OCI-LY1 (cell line): ENCODE measurements at regions not wholly inside any gene's neighbourhood (a gene's known extent, or its start where the extent isn't known, plus 50 kb on each side); places are given as distances from the start of the nearest gene placed in this dataset.

Source experiments
- H2AFZ ChIP-seq: fragments of 200-600 bp; sonication (generic), shearing (Covaris generic); 2 replicates; pipeline ENCODE4 v1.6.0; 2014; ENCODE audit warnings: antibody characterized with exemption, mild to moderate bottlenecking, low read length
- H3F3A ChIP-seq: fragments of 200-600 bp; sonication (generic), shearing (Covaris generic); 2 replicates; pipeline ENCODE4 v1.6.0; 2014; ENCODE audit warnings: mild to moderate bottlenecking, antibody characterized with exemption, low read length, moderate library complexity; ENCODE audit not compliant: insufficient read depth
- H3K27ac ChIP-seq: fragments of 200-600 bp; sonication (generic); 2 replicates; pipeline ENCODE4 v1.5.1; 2014; ENCODE audit warnings: low read length, mixed run types, mild to moderate bottlenecking, low read depth; ENCODE audit not compliant: poor library complexity, severe bottlenecking
- H3K27me3 ChIP-seq: fragments of 200-600 bp; sonication (generic); 2 replicates; pipeline ENCODE4 v1.6.0; 2014; ENCODE audit warnings: antibody characterized with exemption, mild to moderate bottlenecking, low read length, moderate library complexity; ENCODE audit not compliant: insufficient read depth
- H3K36me3 ChIP-seq: fragments of 200-600 bp; sonication (generic); 2 replicates; pipeline ENCODE4 v1.6.1; 2014; ENCODE audit warnings: mild to moderate bottlenecking, antibody characterized with exemption, low read length, moderate library complexity, mixed read lengths; ENCODE audit not compliant: insufficient read depth
- H3K4me1 ChIP-seq: fragments of 200-600 bp; sonication (generic); 2 replicates; pipeline ENCODE4 v1.5.1; 2014; ENCODE audit warnings: mild to moderate bottlenecking, low read length, moderate library complexity; ENCODE audit not compliant: insufficient read depth, severe bottlenecking
- H3K4me2 ChIP-seq: fragments of 200-600 bp; sonication (generic), shearing (Covaris generic); 2 replicates; pipeline ENCODE4 v1.6.1; 2014; ENCODE audit warnings: low read length
- H3K4me3 ChIP-seq: fragments of 200-600 bp; sonication (generic); 2 replicates; pipeline ENCODE4 v1.5.1; 2014; ENCODE audit warnings: low read length, low read depth, mild to moderate bottlenecking, mixed read lengths; ENCODE audit not compliant: poor library complexity, severe bottlenecking
- H3K79me2 ChIP-seq: fragments of 200-600 bp; shearing (Covaris generic); 2 replicates; pipeline ENCODE4 v1.6.1; 2016; ENCODE audit warnings: mixed run types, low read length, mixed read lengths; ENCODE audit not compliant: insufficient read depth
- H3K9ac ChIP-seq: fragments of 200-600 bp; sonication (generic), shearing (Covaris generic); 2 replicates; pipeline ENCODE4 v1.6.1; 2014; ENCODE audit warnings: mild to moderate bottlenecking, low read length, mixed read lengths
- H3K9me2 ChIP-seq: fragments of 200-600 bp; sonication (generic), shearing (Covaris generic); 2 replicates; pipeline ENCODE4 v1.6.1; 2014; ENCODE audit warnings: low read depth, mild to moderate bottlenecking, low read length, mixed read lengths
- H3K9me3 ChIP-seq: fragments of 200-600 bp; shearing (Covaris generic); 2 replicates; pipeline ENCODE4 v1.6.1; 2014; ENCODE audit warnings: low read length, mixed read lengths
- H4K20me1 ChIP-seq: fragments of 200-600 bp; sonication (generic), shearing (Covaris generic); 2 replicates; pipeline ENCODE4 v1.6.0; 2016; ENCODE audit warnings: mild to moderate bottlenecking, low read length; ENCODE audit not compliant: insufficient read depth
- CTCF ChIP-seq: fragments of 200-600 bp; sonication (generic), shearing (Covaris generic); IDR thresholded peaks from 2 replicates; pipeline ENCODE4 v1.5.1; 2017; ENCODE audit warnings: mild to moderate bottlenecking, antibody characterized with exemption, low read length, moderate library complexity, mixed read lengths
- EZH2 ChIP-seq: fragments of 200-600 bp; sonication (generic), shearing (Covaris generic); IDR thresholded peaks from 2 replicates; pipeline ENCODE4 v1.8.0; 2017; ENCODE audit warnings: borderline replicate concordance, mixed run types, mild to moderate bottlenecking, antibody characterized with exemption, low read length, moderate library complexity, mixed read lengths

- no peaks in the 10 kb centered on the region for H3K9me2 ChIP-seq
- H3K9me3 ChIP-seq: no peaks in the 10 kb centered on the region
- no peak overlapping the region for H3K4me3 ChIP-seq
- H3F3A ChIP-seq: no peaks in the 10 kb centered on the region
- no peaks in the 10 kb centered on the region for H3K27me3 ChIP-seq
- H3K36me3 ChIP-seq: no peaks in the 10 kb centered on the region
- no peak for TF ChIP-seq EZH2
- no peak for TF ChIP-seq CTCF
- H3K4me1 ChIP-seq: no peaks in the 10 kb centered on the region
- H3K27ac ChIP-seq: no peak overlapping the region
- H3K79me2 ChIP-seq: no peaks in the 10 kb centered on the region
- no peak overlapping the region for H2AFZ ChIP-seq
- no peak overlapping the region for H3K9ac ChIP-seq
- H4K20me1 ChIP-seq: no peaks in the 10 kb centered on the region
- no peak overlapping the region for H3K4me2 ChIP-seq
Observed at GRCh38 chr5:3349704-3350565, 245.7 kb upstream of the IRX1 start.

- Histone ChIP-seq H3K36me3 (no peaks in the 10 kb centered on the region), H3K9me2 (no peaks in the 10 kb centered on the region), H3K4me3 (no peak overlapping the region), H3K79me2 (no peaks in the 10 kb centered on the region), H3K4me2 (no peak overlapping the region), H3K4me1 (no peaks in the 10 kb centered on the region), H3K9me3 (no peaks in the 10 kb centered on the region), H3F3A (no peaks in the 10 kb centered on the region), H4K20me1 (no peaks in the 10 kb centered on the region), H2AFZ (no peak overlapping the region), H3K27ac (no peak overlapping the region), H3K9ac (no peak overlapping the region), H3K27me3 (no peaks in the 10 kb centered on the region)
- no peak for TF ChIP-seq EZH2
- no peak for TF ChIP-seq CTCF
Observed at GRCh38 chr5:3348576-3349535, 246.8 kb upstream of the IRX1 start.

- no peaks in the 10 kb centered on the region for H3K9me3 ChIP-seq
- H3K4me2 ChIP-seq: no peak overlapping the region
- no peaks in the 10 kb centered on the region for H3K9me2 ChIP-seq
- H3K36me3 ChIP-seq: no peaks in the 10 kb centered on the region
- H3K27ac ChIP-seq: no peak overlapping the region
- no peaks in the 10 kb centered on the region for H3K79me2 ChIP-seq
- H3K9ac ChIP-seq: no peak overlapping the region
- no peaks in the 10 kb centered on the region for H3K4me1 ChIP-seq
- no peaks in the 10 kb centered on the region for H4K20me1 ChIP-seq
- no peaks in the 10 kb centered on the region for H3F3A ChIP-seq
- H3K4me3 ChIP-seq: no peak overlapping the region
- TF ChIP-seq EZH2 (no peak), CTCF (no peak)
- H2AFZ ChIP-seq: no peak overlapping the region
- no peaks in the 10 kb centered on the region for H3K27me3 ChIP-seq
Observed at GRCh38 chr5:3347741-3348140, 247.9 kb upstream of the IRX1 start.
